ENCODE measurements at regions not wholly inside any gene's neighbourhood (a gene's known extent, or its start where the extent isn't known, plus 50 kb on each side); places are given as distances from the start of the nearest gene placed in this dataset.

GRCh38 chr9:7436754-7437153, 362.8 kb downstream of the DMAC1 start:
- 35% methylated on average over 2 of the region's 2 CpGs for WGBS (ENCODE audit: low lambda C conversion rate)
- H4K20me1 ChIP-seq (ENCODE audit: insufficient read depth): no peaks in the 10 kb centered on the region
- POLR2A ChIA-PET: no interaction called here

GRCh38 chr9:7433508-7434292, 365.9 kb downstream of the DMAC1 start:
- H3K27ac ChIP-seq (ENCODE audit: low read depth in 2 of 2, low read length in 1 of 2): no peak overlapping the region
- H3K9me3 ChIP-seq: no peaks in the 10 kb centered on the region
- no peaks in the 10 kb centered on the region for H3K4me1 ChIP-seq (ENCODE audit: control insufficient read depth in 1 of 2, insufficient read depth in 2 of 2, low read depth in 1 of 2, low read length in 1 of 2)
- no peaks in the 10 kb centered on the region for H3K9me2 ChIP-seq
- H3K9ac ChIP-seq: no peak overlapping the region
- H3K36me3 ChIP-seq (replicated peaks in 1 of 2; ENCODE audit: control insufficient read depth in 1 of 2, insufficient read depth in 2 of 2, low read length in 1 of 2): no peaks in the 10 kb centered on the region
- H3F3A ChIP-seq (replicated peaks; ENCODE audit: insufficient read depth): no peaks in the 10 kb centered on the region
- H3K27me3 ChIP-seq (ENCODE audit: insufficient read depth): no peaks in the 10 kb centered on the region
- ChIA-PET CTCF (interaction anchor here (0.6 kb wide), 1 partner anchor 765 kb away, joined by 3 read pairs; no protein-coding TSS in a partner anchor), POLR2A (no interaction called here)
- no peak for DNase-seq
- H2AFZ ChIP-seq (ENCODE audit: low read depth): no peak overlapping the region
- H3K79me2 ChIP-seq (ENCODE audit: insufficient read depth): no peaks in the 10 kb centered on the region
- 30% methylated on average over 3 of the region's 3 CpGs for WGBS (ENCODE audit: low lambda C conversion rate)
- TF ChIP-seq TAF1 (IDR thresholded peaks at IDR 0.05; ENCODE audit: borderline replicate concordance, low read depth, low read length): no peak
- TF ChIP-seq RAD21 (IDR thresholded peaks at IDR 0.05; ENCODE audit: low read length): no peak
- no peak for TF ChIP-seq FOXJ3 (CRISPR knock-in tag; IDR thresholded peaks at IDR 0.05)
- TF ChIP-seq YY1 (IDR thresholded peaks at IDR 0.05; ENCODE audit: low read depth): no peak
- TF ChIP-seq RXRA (IDR thresholded peaks at IDR 0.05; ENCODE audit: borderline replicate concordance, low read depth): no peak
- TF ChIP-seq RFX5 (IDR thresholded peaks at IDR 0.05; ENCODE audit: low read length): no peak
- no peak for TF ChIP-seq NRF1 (IDR thresholded peaks at IDR 0.05; ENCODE audit: low read depth, low read length)
- no peak for TF ChIP-seq CTCF (IDR thresholded peaks at IDR 0.05)
- no peak for TF ChIP-seq RCOR1 (IDR thresholded peaks at IDR 0.05; ENCODE audit: low read length)
- no peak for TF ChIP-seq FOSL2 (IDR thresholded peaks at IDR 0.05; ENCODE audit: borderline replicate concordance, low read depth)
- TF ChIP-seq EP300 (IDR thresholded peaks at IDR 0.05; ENCODE audit: borderline replicate concordance in 1 of 2, low read depth in 1 of 2, low read length in 1 of 2): no peak
- TF ChIP-seq USF1 (IDR thresholded peaks at IDR 0.05; ENCODE audit: borderline replicate concordance, low read depth): no peak
- no peak for TF ChIP-seq PBX3 (IDR thresholded peaks at IDR 0.05)
- TF ChIP-seq MXI1 (IDR thresholded peaks at IDR 0.05; ENCODE audit: low read depth, low read length): no peak
- no peak for TF ChIP-seq IRF3 (IDR thresholded peaks at IDR 0.05; ENCODE audit: low read depth, low read length)
- TF ChIP-seq JUND (IDR thresholded peaks at IDR 0.05): no peak
- TF ChIP-seq FOXM1 (IDR thresholded peaks at IDR 0.05; ENCODE audit: low read depth): no peak
- TF ChIP-seq SMC3 (IDR thresholded peaks at IDR 0.05; ENCODE audit: low read depth, low read length): no peak
- no peak for TF ChIP-seq MEF2A (IDR thresholded peaks at IDR 0.05; ENCODE audit: borderline replicate concordance, low read depth)
- no peak for TF ChIP-seq CHD2 (IDR thresholded peaks at IDR 0.05; ENCODE audit: low read length, partially characterized antibody)
- no peak overlapping the region for H3K4me3 ChIP-seq (ENCODE audit: low read depth in 2 of 2, low read length in 1 of 2)
- no peaks in the 10 kb centered on the region for H4K20me1 ChIP-seq (ENCODE audit: insufficient read depth)
- H3K4me2 ChIP-seq: no peak overlapping the region

More at GRCh38 chr9:7436754-7437153, 362.8 kb downstream of the DMAC1 start:
- no peak overlapping the region for H3K9ac ChIP-seq
- H3K27me3 ChIP-seq (ENCODE audit: insufficient read depth): no peaks in the 10 kb centered on the region
- no peaks in the 10 kb centered on the region; a peak in 1 of 4 replicates for H3K4me1 ChIP-seq (ENCODE audit: control insufficient read depth in 1 of 2, insufficient read depth in 2 of 2, low read depth in 1 of 2, low read length in 1 of 2)
- no peak overlapping the region for H3K4me2 ChIP-seq
- TF ChIP-seq GABPA (IDR thresholded peaks at IDR 0.05; ENCODE audit: low read depth) (no peak), CHD2 (IDR thresholded peaks at IDR 0.05; ENCODE audit: low read length, partially characterized antibody) (no peak), MAX (IDR thresholded peaks at IDR 0.05; ENCODE audit: low read depth) (no peak), TAF1 (IDR thresholded peaks at IDR 0.05; ENCODE audit: borderline replicate concordance, low read depth, low read length) (no peak), FOXM1 (IDR thresholded peaks at IDR 0.05; ENCODE audit: low read depth) (no peak)
- H3K4me3 ChIP-seq (ENCODE audit: low read depth in 2 of 2, low read length in 1 of 2): no peak overlapping the region
- no peaks in the 10 kb centered on the region for H3K9me2 ChIP-seq
- no peak overlapping the region for H2AFZ ChIP-seq (ENCODE audit: low read depth)
- no peaks in the 10 kb centered on the region for H3K36me3 ChIP-seq (replicated peaks in 1 of 2; ENCODE audit: control insufficient read depth in 1 of 2, insufficient read depth in 2 of 2, low read length in 1 of 2)
- DNase-seq: no peak
- H3F3A ChIP-seq (replicated peaks; ENCODE audit: insufficient read depth): no peaks in the 10 kb centered on the region
- H3K9me3 ChIP-seq: no peaks in the 10 kb centered on the region
- no peak overlapping the region for H3K27ac ChIP-seq (ENCODE audit: low read depth in 2 of 2, low read length in 1 of 2)
- CTCF ChIA-PET: no interaction called here
- no peaks in the 10 kb centered on the region for H3K79me2 ChIP-seq (ENCODE audit: insufficient read depth)

Data from SK-N-SH (cell line).